GM12878 (cell line): ENCODE measurements at regions not wholly inside any gene's neighbourhood (a gene's known extent, or its start where the extent isn't known, plus 50 kb on each side); places are given as distances from the start of the nearest gene placed in this dataset.

ENCODE experiments used
- CEBPB ChIP-seq, 2 experiments: fragments of 150-350 bp in 1 of 2; IDR thresholded peaks; 2 replicates each; pipeline ENCODE4 v1.6.1; 2012 to 2014; ENCODE audit warnings: low read depth in 2 of 2, low read length in 2 of 2, borderline replicate concordance in 1 of 2, inconsistent platforms in 1 of 2
- CTCF ChIP-seq, 3 experiments: IDR thresholded peaks in 2 of 3; conservative IDR thresholded peaks in 1 of 3; 2 replicates each; pipeline ENCODE4 v1.5.1; 2011; ENCODE audit warnings: low read depth in 3 of 3, low read length in 3 of 3, mild to moderate bottlenecking in 3 of 3, control low read depth in 2 of 3, moderate library complexity in 2 of 3, inconsistent platforms in 1 of 3, mixed read lengths in 1 of 3; ENCODE audit not compliant: control insufficient read depth in 2 of 3, insufficient read depth in 1 of 3; ENCODE audit errors: extremely low read depth in 1 of 3
- PML ChIP-seq: IDR thresholded peaks from 2 replicates; pipeline ENCODE4 v1.6.1; 2012; ENCODE audit warnings: low read length, inconsistent platforms
- TCF12 ChIP-seq: IDR thresholded peaks from 2 replicates; pipeline ENCODE4 v1.6.1; 2011; ENCODE audit warnings: low read depth, mild to moderate bottlenecking, low read length
- ZNF274 ChIP-seq: IDR thresholded peaks from one replicate; pipeline ENCODE4 v1.8.0; 2011; ENCODE audit not compliant: insufficient read length, insufficient read depth
- ZSCAN29 ChIP-seq: fragments of 450-650 bp; IDR thresholded peaks from 2 replicates; pipeline ENCODE4 v1.6.1; 2017; ENCODE audit warnings: mild to moderate bottlenecking, moderate library complexity

GRCh38 chr10:33661580-33662336 is 327.3 kb upstream of the NRP1 start:
- no peak for TF ChIP-seq ZNF274
- no peak for TF ChIP-seq ZSCAN29
- TF ChIP-seq CTCF (IDR thresholded peaks at IDR 0.05 in 2 of 3, conservative IDR thresholded peaks at IDR 0.05 in 1 of 3; ENCODE audit: control insufficient read depth in 2 of 3, extremely low read depth in 1 of 3, insufficient read depth in 1 of 3, low read depth in 3 of 3, low read length in 3 of 3): no peak
- TF ChIP-seq CEBPB (IDR thresholded peaks at IDR 0.05; ENCODE audit: borderline replicate concordance in 1 of 2, low read depth in 2 of 2, low read length in 2 of 2): no peak
- no peak for TF ChIP-seq PML
- TF ChIP-seq TCF12: no peak
